ENCODE measurements at regions not wholly inside any gene's neighbourhood (a gene's known extent, or its start where the extent isn't known, plus 50 kb on each side); places are given as distances from the start of the nearest gene placed in this dataset.

- TF ChIP-seq, protein P1, sequence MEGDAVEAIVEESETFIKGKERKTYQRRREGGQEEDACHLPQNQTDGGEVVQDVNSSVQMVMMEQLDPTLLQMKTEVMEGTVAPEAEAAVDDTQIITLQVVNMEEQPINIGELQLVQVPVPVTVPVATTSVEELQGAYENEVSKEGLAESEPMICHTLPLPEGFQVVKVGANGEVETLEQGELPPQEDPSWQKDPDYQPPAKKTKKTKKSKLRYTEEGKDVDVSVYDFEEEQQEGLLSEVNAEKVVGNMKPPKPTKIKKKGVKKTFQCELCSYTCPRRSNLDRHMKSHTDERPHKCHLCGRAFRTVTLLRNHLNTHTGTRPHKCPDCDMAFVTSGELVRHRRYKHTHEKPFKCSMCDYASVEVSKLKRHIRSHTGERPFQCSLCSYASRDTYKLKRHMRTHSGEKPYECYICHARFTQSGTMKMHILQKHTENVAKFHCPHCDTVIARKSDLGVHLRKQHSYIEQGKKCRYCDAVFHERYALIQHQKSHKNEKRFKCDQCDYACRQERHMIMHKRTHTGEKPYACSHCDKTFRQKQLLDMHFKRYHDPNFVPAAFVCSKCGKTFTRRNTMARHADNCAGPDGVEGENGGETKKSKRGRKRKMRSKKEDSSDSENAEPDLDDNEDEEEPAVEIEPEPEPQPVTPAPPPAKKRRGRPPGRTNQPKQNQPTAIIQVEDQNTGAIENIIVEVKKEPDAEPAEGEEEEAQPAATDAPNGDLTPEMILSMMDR (IDR thresholded peaks at IDR 0.05; ENCODE audit: low read length), result no peak
- no peak for TF ChIP-seq EZH2 (IDR thresholded peaks at IDR 0.05; ENCODE audit: borderline replicate concordance, low read length)
These were observed 106.3 kb upstream of the GLI2 start for GRCh38 chr2:120629241-120629895.

Measured in OCI-LY1 (cell line).